Adrenal gland (tissue), 9 donors: ENCODE measurements at regions not wholly inside any gene's neighbourhood (a gene's known extent, or its start where the extent isn't known, plus 50 kb on each side); places are given as distances from the start of the nearest gene placed in this dataset.

ENCODE experiments used
- DNase-seq, 7 donors: peaks; one replicate each; pipeline ENCODE4 v3.0.0-alpha.2; 2019 to 2020
- H3K27ac ChIP-seq, 5 donors: fragments of 200-600 bp; sonication (generic) in 4 of 5; 1 replicate in 3 of 5; 2 replicates in 2 of 5; pipeline versions ENCODE4 v1.5.1 to v1.8.0; 2016 to 2020; ENCODE audit warnings: mild to moderate bottlenecking in 1 of 5
- H3K27me3 ChIP-seq: fragments of 200-600 bp; 2 replicates; pipeline ENCODE4 v1.8.0; 2021
- H3K36me3 ChIP-seq, 2 donors: fragments of 200-600 bp; replicated peaks in 1 of 2; 1 replicate in 1 of 2; 2 replicates in 1 of 2; pipeline versions ENCODE4 v1.5.1 to v1.8.0; 2018 to 2022
- H3K4me1 ChIP-seq, 2 donors: fragments of 200-600 bp; replicated peaks in 1 of 2; 1 replicate in 1 of 2; 2 replicates in 1 of 2; pipeline versions ENCODE4 v1.5.1 to v1.8.0; 2018 to 2021
- H3K4me3 ChIP-seq, 4 donors: fragments of 200-600 bp; sonication (generic) in 3 of 4; one replicate each; pipeline ENCODE4 v1.5.1; 2016 to 2018
- H3K9me3 ChIP-seq, 3 donors: fragments of 200-600 bp; sonication (generic) in 1 of 3; replicated peaks in 1 of 3; 1 replicate in 2 of 3; 2 replicates in 1 of 3; pipeline versions ENCODE4 v1.5.1 to v1.8.0; 2016 to 2021
- POLR2A ChIP-seq, 2 donors: fragments of 450-650 bp; IDR thresholded peaks; one replicate each; pipeline ENCODE4 v1.6.1; 2017; ENCODE audit warnings: antibody characterized with exemption in 2 of 2, mild to moderate bottlenecking in 2 of 2, moderate library complexity in 1 of 2
- WGBS, 4 donors: extraction: QIAGEN DNeasy Blood & Tissue Kit in 2 of 4; methylation state at CpG; one replicate each; pipeline versions ENCODE4 v1.1.5 to v1.1.7; 2013 to 2017; 5-methylcytosine and 5-hydroxymethylcytosine counted together
- intact Hi-C, 2 donors: fragments of 100-400 bp; cut with DNase I; formaldehyde crosslinking; loops; one replicate each; pipeline versions ENCODE4 v1.14.1 to v1.15.0; 2022 to 2023
- TF ChIP-seq, protein P1 (sequence below), 6 experiments: fragments of 450-650 bp in 4 of 6; fragments of 200-600 bp in 2 of 6; sonication (generic) in 1 of 6; IDR thresholded peaks; 1 replicate in 5 of 6; 2 replicates in 1 of 6; pipeline versions ENCODE4 v1.5.1 to v1.8.0; 2016 to 2021; ENCODE audit warnings: antibody characterized with exemption in 6 of 6, mild to moderate bottlenecking in 2 of 6, moderate library complexity in 1 of 6
- donor health status: healthy with polysubstance abuse.
- donor health status: Bipolar disorder and iron deficiency.
- donor health status: DM: yes; HTN: yes; CAD: no.
- donor health status: DM: no; HTN: no; CAD: no.
- donor health status: DM: no; HTN: no; CAD: no.

DNA sequence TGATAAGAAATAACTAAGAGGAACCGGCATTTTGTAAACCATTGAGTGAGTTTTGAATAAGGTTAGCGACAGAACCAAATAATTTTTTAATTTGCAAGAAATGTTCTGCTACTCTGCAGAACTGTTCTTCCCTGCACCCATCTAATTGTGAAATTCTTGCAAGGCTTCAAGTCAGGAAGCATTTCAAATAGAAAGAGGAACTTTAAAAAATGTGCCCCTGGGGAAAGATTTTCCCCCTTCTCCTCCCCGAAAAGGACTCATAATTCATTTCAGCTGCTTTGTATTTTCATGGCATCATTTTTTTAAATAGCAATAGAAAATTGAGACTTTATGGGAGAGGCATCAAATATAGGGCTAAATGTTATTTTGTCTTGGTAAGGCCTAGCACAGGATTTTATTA, 180.9 kb upstream of the ANKRD55 start:
- DNase-seq, result no peak
- H3K4me1 ChIP-seq, result peaks cover 5 to 15% of the 10 kb centered on the region in 2 donors
- no peaks in the 10 kb centered on the region for H3K36me3 ChIP-seq
- intact Hi-C loops, result no loop called here
- H3K9me3 ChIP-seq, result no peaks in the 10 kb centered on the region
- 48 to 59% (median 55%) methylated on average over 3 of the region's 3 CpGs for WGBS, 4 donors
- H3K27ac ChIP-seq, result peak overlapping the region in 4 of 5 donors; percentile 33 to 82 (median 42)
- H3K27me3 ChIP-seq, result no peaks in the 10 kb centered on the region
- no peak overlapping the region for H3K4me3 ChIP-seq
- TF ChIP-seq, protein P1, sequence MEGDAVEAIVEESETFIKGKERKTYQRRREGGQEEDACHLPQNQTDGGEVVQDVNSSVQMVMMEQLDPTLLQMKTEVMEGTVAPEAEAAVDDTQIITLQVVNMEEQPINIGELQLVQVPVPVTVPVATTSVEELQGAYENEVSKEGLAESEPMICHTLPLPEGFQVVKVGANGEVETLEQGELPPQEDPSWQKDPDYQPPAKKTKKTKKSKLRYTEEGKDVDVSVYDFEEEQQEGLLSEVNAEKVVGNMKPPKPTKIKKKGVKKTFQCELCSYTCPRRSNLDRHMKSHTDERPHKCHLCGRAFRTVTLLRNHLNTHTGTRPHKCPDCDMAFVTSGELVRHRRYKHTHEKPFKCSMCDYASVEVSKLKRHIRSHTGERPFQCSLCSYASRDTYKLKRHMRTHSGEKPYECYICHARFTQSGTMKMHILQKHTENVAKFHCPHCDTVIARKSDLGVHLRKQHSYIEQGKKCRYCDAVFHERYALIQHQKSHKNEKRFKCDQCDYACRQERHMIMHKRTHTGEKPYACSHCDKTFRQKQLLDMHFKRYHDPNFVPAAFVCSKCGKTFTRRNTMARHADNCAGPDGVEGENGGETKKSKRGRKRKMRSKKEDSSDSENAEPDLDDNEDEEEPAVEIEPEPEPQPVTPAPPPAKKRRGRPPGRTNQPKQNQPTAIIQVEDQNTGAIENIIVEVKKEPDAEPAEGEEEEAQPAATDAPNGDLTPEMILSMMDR (IDR thresholded peaks at IDR 0.05), result no peak
- TF ChIP-seq POLR2A (IDR thresholded peaks at IDR 0.05), result no peak

DNA sequence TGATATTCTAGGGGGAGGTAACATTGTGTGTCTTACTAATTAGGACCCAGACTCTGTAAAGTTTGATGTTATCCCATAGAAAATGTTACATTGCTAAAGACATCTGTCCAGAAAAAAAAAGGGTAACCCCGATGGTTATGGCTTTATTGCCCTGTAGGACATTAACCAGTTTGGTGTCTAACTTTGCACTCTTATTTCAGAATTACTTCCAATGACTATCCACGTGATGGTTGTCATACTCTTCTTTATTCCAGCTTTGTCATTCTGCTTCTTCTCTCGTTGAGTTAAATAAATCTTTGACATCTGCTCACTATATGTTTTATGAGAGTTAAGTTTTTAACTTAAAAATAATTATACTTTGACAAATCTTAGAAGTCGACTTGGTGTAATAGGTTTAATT, 180.4 kb upstream of the ANKRD55 start:
- H3K4me1 ChIP-seq, result peaks cover 5 to 15% of the 10 kb centered on the region in 2 donors
- H3K27ac ChIP-seq, result peak overlapping the region in 3 of 5 donors; percentile 2 to 45 (median 30)
- no peak for TF ChIP-seq POLR2A (IDR thresholded peaks at IDR 0.05)
- TF ChIP-seq, protein P1 (IDR thresholded peaks at IDR 0.05), result no peak
- H3K36me3 ChIP-seq, result no peaks in the 10 kb centered on the region
- intact Hi-C loops, result no loop called here
- DNase-seq, result no peak
- 62 to 72% (median 66%) methylated on average over 4 of the region's 4 CpGs for WGBS, 4 donors
- H3K4me3 ChIP-seq, result no peak overlapping the region
- no peaks in the 10 kb centered on the region for H3K9me3 ChIP-seq
- no peaks in the 10 kb centered on the region for H3K27me3 ChIP-seq

DNA sequence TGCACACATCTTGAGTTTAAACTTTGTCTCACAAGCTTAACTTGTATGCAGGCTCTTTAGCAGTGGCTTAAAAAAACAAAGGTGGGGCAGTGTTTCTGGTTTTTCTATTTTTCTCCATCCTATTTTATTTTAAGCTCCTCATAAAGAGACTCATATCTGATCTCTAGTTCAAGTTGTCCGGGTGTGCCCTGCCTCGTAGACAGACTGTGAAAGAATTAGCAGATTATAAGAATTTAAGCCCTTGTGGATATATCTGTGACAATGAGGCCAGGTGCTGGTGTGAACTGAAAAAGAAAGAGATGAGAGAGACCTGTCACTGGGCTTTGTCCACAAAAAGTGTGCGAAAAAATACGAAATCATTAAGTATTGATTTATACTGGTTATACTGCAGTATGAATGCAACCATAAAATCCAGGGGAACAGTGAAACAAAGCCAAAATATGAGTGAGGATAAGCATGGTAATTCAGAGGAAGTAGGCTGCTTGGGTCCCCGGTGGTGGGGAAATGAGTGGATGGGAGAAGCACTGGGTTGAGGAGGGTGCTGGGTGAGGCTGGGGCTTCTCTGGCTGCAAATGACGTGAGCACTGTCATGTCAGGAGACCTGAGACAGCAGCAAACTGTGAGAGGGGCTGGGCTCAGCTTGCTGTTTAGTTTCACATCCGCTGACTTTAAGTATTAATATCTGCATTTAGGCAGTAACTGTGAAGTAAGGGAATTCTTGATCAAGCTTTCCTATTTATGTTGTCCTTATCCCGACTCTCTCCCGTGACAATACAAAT, 179.7 kb upstream of the ANKRD55 start:
- peaks cover 5 to 15% of the 10 kb centered on the region in 2 donors for H3K4me1 ChIP-seq
- no peak overlapping the region for H3K4me3 ChIP-seq
- DNase-seq, result peak; percentile 36 to 75 (median 63)
- WGBS, 4 donors, result 64 to 71% (median 67%) methylated on average over 9 of the region's 9 CpGs
- TF ChIP-seq, protein P1 (IDR thresholded peaks at IDR 0.05), result no peak
- no peak for TF ChIP-seq POLR2A (IDR thresholded peaks at IDR 0.05)
- H3K36me3 ChIP-seq, result no peaks in the 10 kb centered on the region
- no peaks in the 10 kb centered on the region for H3K9me3 ChIP-seq
- intact Hi-C loops, result no loop called here
- H3K27ac ChIP-seq, result peak overlapping the region in 2 of 5 donors; percentile 0 to 30
- no peaks in the 10 kb centered on the region for H3K27me3 ChIP-seq

DNA sequence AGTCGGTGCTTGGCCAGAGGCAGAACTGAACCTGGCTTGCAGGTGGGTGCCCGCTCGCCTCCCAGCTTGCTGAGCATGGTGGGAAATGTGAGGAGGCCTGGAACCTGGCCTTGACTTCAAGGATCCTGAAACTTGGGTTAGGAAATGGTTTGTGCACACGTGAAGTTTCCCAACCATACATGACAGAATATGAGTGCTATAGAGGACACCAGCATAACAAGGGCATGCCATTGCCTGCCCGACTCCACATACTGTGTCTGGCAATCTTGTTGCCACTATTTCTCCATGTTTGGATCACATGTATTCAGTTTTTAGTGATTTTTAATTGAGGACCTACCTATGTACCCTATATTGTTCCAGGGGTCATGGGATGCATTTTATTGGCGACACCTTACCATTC, 177.6 kb upstream of the ANKRD55 start:
- TF ChIP-seq, protein P1 (IDR thresholded peaks at IDR 0.05), result no peak
- no peak for TF ChIP-seq POLR2A (IDR thresholded peaks at IDR 0.05)
- Histone ChIP-seq H3K27me3 (no peaks in the 10 kb centered on the region), H3K4me3 (no peak overlapping the region), H3K27ac (no peak overlapping the region), H3K4me1 (peaks cover 5 to 15% of the 10 kb centered on the region in 2 donors), H3K36me3 (no peaks in the 10 kb centered on the region), H3K9me3 (no peaks in the 10 kb centered on the region)
- WGBS, 4 donors, result 88 to 96% (median 94%) methylated on average over 6 of the region's 6 CpGs
- intact Hi-C loops, result no loop called here
- no peak for DNase-seq
